H1 (cell line): ENCODE measurements at regions not wholly inside any gene's neighbourhood (a gene's known extent, or its start where the extent isn't known, plus 50 kb on each side); places are given as distances from the start of the nearest gene placed in this dataset.

ENCODE experiments used
- EZH2 ChIP-seq: fragments of 200-600 bp; sonication (generic); IDR thresholded peaks from 2 replicates; pipeline ENCODE4 v1.7.1; 2012; ENCODE audit warnings: low read depth, mild to moderate bottlenecking, moderate library complexity, low read length, inconsistent platforms; ENCODE audit not compliant: severe bottlenecking
- MAFK ChIP-seq: IDR thresholded peaks from 2 replicates; pipeline ENCODE4 v1.6.1; 2012; ENCODE audit warnings: low read depth, mild to moderate bottlenecking, improper control_type of control experiment, low read length
- MAX ChIP-seq: IDR thresholded peaks from 2 replicates; pipeline ENCODE4 v1.6.1; 2012; ENCODE audit warnings: inconsistent platforms
- POLR2AphosphoS5 ChIP-seq: IDR thresholded peaks from 2 replicates; pipeline ENCODE4 v1.6.1; 2011; ENCODE audit warnings: low read depth, low read length

DNA sequence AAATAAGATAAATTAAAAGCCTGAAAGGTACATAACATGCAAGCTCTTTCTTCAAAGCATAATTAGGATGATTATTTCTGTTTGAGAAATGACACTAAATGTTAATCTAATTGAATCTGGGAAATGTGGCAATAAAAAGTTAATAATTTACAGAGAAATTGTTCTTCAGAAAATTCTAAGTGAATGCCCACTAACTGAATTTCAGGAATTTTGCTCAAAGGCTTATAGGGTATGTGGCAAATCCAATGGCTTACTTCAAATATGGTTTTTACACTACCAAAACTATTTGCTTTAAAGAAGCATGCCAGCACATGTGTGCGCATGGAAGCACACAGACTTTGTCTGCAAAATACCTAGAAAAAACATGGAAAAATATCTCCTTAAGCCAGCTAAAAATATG, 186.6 kb upstream of the FOXD3 start:
- no peak for TF ChIP-seq MAFK
- no peak for TF ChIP-seq POLR2AphosphoS5
- no peak for TF ChIP-seq MAX
- TF ChIP-seq EZH2 = no peak
